Spleen (tissue), 11 donors: ENCODE measurements at regions not wholly inside any gene's neighbourhood (a gene's known extent, or its start where the extent isn't known, plus 50 kb on each side); places are given as distances from the start of the nearest gene placed in this dataset.

Experiments used
- DNase-seq: peaks from one replicate; pipeline ENCODE4 v3.0.0-alpha.2; 2020
- H3K27ac ChIP-seq, 8 donors: fragments of 200-600 bp; sonication (generic) in 7 of 8; 1 replicate in 4 of 8; 2 replicates in 4 of 8; pipeline versions ENCODE4 v1.5.0 to v1.8.0; 2016 to 2021; ENCODE audit warnings: inconsistent platforms in 4 of 8, mild to moderate bottlenecking in 4 of 8, moderate library complexity in 1 of 8
- H3K27me3 ChIP-seq, 7 donors: fragments of 200-600 bp; sonication (generic) in 6 of 7; replicated peaks in 1 of 7; 1 replicate in 4 of 7; 2 replicates in 3 of 7; pipeline versions ENCODE4 v1.5.0 to v1.8.0; 2016 to 2021; ENCODE audit warnings: inconsistent platforms in 3 of 7, mild to moderate bottlenecking in 1 of 7
- H3K36me3 ChIP-seq, 6 donors: fragments of 200-600 bp; sonication (generic) in 5 of 6; 1 replicate in 4 of 6; 2 replicates in 2 of 6; pipeline versions ENCODE4 v1.5.0 to v1.8.0; 2016 to 2021; ENCODE audit warnings: inconsistent platforms in 2 of 6
- H3K4me1 ChIP-seq, 6 donors: fragments of 200-600 bp; sonication (generic) in 5 of 6; 1 replicate in 3 of 6; 2 replicates in 3 of 6; pipeline versions ENCODE4 v1.5.0 to v1.8.0; 2016 to 2021; ENCODE audit warnings: inconsistent platforms in 3 of 6
- H3K4me3 ChIP-seq, 8 donors: fragments of 200-600 bp; sonication (generic) in 7 of 8; 1 replicate in 4 of 8; 2 replicates in 4 of 8; pipeline versions ENCODE4 v1.5.0 to v1.8.0; 2016 to 2021; ENCODE audit warnings: inconsistent platforms in 4 of 8, mild to moderate bottlenecking in 4 of 8, moderate library complexity in 2 of 8
- H3K9me3 ChIP-seq, 8 donors: fragments of 200-600 bp; sonication (generic) in 7 of 8; 1 replicate in 4 of 8; 2 replicates in 4 of 8; pipeline versions ENCODE4 v1.5.0 to v1.8.0; 2016 to 2021; ENCODE audit warnings: inconsistent platforms in 4 of 8
- CTCF ChIP-seq, 11 experiments: fragments of 200-600 bp in 7 of 11; fragments of 450-650 bp in 4 of 11; sonication (generic) in 4 of 11; IDR thresholded peaks in 8 of 11; conservative IDR thresholded peaks in 3 of 11; 1 replicate in 7 of 11; 2 replicates in 4 of 11; pipeline versions ENCODE4 v1.4.0 to v1.8.0; 2016 to 2021; ENCODE audit warnings: antibody characterized with exemption in 11 of 11, inconsistent platforms in 4 of 11, mild to moderate bottlenecking in 1 of 11
- POLR2A ChIP-seq, 3 donors: fragments of 450-650 bp; IDR thresholded peaks; one replicate each; pipeline ENCODE4 v1.5.1; 2017; ENCODE audit warnings: antibody characterized with exemption in 3 of 3, mild to moderate bottlenecking in 1 of 3
- POLR2AphosphoS5 ChIP-seq, 3 donors: sonication (generic); formaldehyde crosslinking; IDR thresholded peaks; one replicate each; pipeline ENCODE4 v1.5.1; 2017; ENCODE audit warnings: antibody characterized with exemption in 3 of 3
- WGBS, 5 donors: extraction: QIAGEN DNeasy Blood & Tissue Kit in 3 of 5; methylation state at CpG; one replicate each; pipeline versions ENCODE4 v1.1.5 to v1.1.7; 2013 to 2018; 5-methylcytosine and 5-hydroxymethylcytosine counted together
- intact Hi-C: fragments of 100-400 bp; cut with DNase I; formaldehyde crosslinking; loops from one replicate; pipeline ENCODE4 v1.15.0; 2023; ENCODE audit warnings: low total_unique reads
- donor health status: healthy with polysubstance abuse.
- donor health status: DM: no; HTN: no; CAD: no; lungs with moderate emphysema.
- donor health status: DM: no; HTN: no; CAD: no.
- donor health status: Bipolar disorder and iron deficiency.
- donor health status: healthy.
- donor health status: DM: no; HTN: no; CAD: no.
- donor health status: DM: yes; HTN: yes; CAD: no.

GRCh38 chr7:118777308-118777707 lies 552.8 kb downstream of the ANKRD7 start:
- TF ChIP-seq POLR2A (IDR thresholded peaks at IDR 0.05) (no peak), POLR2AphosphoS5 (IDR thresholded peaks at IDR 0.05) (no peak), CTCF (IDR thresholded peaks at IDR 0.05 in 8 of 11, conservative IDR thresholded peaks at IDR 0.05 in 3 of 11) (no peak)
- intact Hi-C loops = no loop called here
- no peak for DNase-seq
- Histone ChIP-seq H3K36me3 (no peaks in the 10 kb centered on the region), H3K27ac (no peak overlapping the region), H3K27me3 (no peaks in the 10 kb centered on the region), H3K4me3 (no peak overlapping the region), H3K9me3 (no peaks in the 10 kb centered on the region), H3K4me1 (no peaks in the 10 kb centered on the region)
- WGBS, 5 donors = 58 to 86% (median 71%) methylated on average over 1 of the region's 1 CpG

- intact Hi-C loops = no loop called here
- Histone ChIP-seq H3K9me3 (peaks cover 0 to 8% (median 0%) of the 10 kb centered on the region in 8 donors), H3K27ac (peak overlapping the region in 1 of 8 donors; percentile 21), H3K4me1 (no peaks in the 10 kb centered on the region), H3K27me3 (no peaks in the 10 kb centered on the region), H3K36me3 (no peaks in the 10 kb centered on the region), H3K4me3 (no peak overlapping the region)
- DNase-seq = no peak
- WGBS, 5 donors = 82 to 94% (median 84%) methylated on average over 4 of the region's 4 CpGs
- no peak for TF ChIP-seq POLR2AphosphoS5 (IDR thresholded peaks at IDR 0.05)
- TF ChIP-seq POLR2A (IDR thresholded peaks at IDR 0.05) = no peak
- no peak for TF ChIP-seq CTCF (IDR thresholded peaks at IDR 0.05 in 8 of 11, conservative IDR thresholded peaks at IDR 0.05 in 3 of 11)
Measured at GRCh38 chr7:118792682-118793081, 568.2 kb downstream of the ANKRD7 start.

- H3K36me3 ChIP-seq = no peaks in the 10 kb centered on the region
- WGBS, 5 donors = 15 to 32% (median 22%) methylated on average over 1 of the region's 1 CpG
- no peaks in the 10 kb centered on the region for H3K4me1 ChIP-seq
- TF ChIP-seq POLR2A (IDR thresholded peaks at IDR 0.05) = no peak
- TF ChIP-seq CTCF (IDR thresholded peaks at IDR 0.05 in 8 of 11, conservative IDR thresholded peaks at IDR 0.05 in 3 of 11) = no peak
- TF ChIP-seq POLR2AphosphoS5 (IDR thresholded peaks at IDR 0.05) = no peak
- DNase-seq = no peak
- intact Hi-C loops = no loop called here
- peak overlapping the region in 1 of 8 donors; percentile 52 for H3K27ac ChIP-seq
- no peaks in the 10 kb centered on the region for H3K27me3 ChIP-seq
- H3K9me3 ChIP-seq = peaks cover 0 to 8% (median 0%) of the 10 kb centered on the region in 8 donors
- H3K4me3 ChIP-seq = no peak overlapping the region
Measured at GRCh38 chr7:118793582-118793981, 569.1 kb downstream of the ANKRD7 start.

GRCh38 chr7:118794419-118794818 lies 569.9 kb downstream of the ANKRD7 start:
- intact Hi-C loops = no loop called here
- Histone ChIP-seq H3K4me3 (no peak overlapping the region), H3K4me1 (no peaks in the 10 kb centered on the region), H3K9me3 (peaks cover 0 to 8% (median 0%) of the 10 kb centered on the region in 8 donors), H3K27ac (peak overlapping the region in 1 of 8 donors; percentile 52), H3K27me3 (no peaks in the 10 kb centered on the region), H3K36me3 (no peaks in the 10 kb centered on the region)
- no peak for DNase-seq
- TF ChIP-seq POLR2A (IDR thresholded peaks at IDR 0.05) = no peak
- no peak for TF ChIP-seq CTCF (IDR thresholded peaks at IDR 0.05 in 8 of 11, conservative IDR thresholded peaks at IDR 0.05 in 3 of 11)
- TF ChIP-seq POLR2AphosphoS5 (IDR thresholded peaks at IDR 0.05) = no peak
- WGBS, 5 donors = 28 to 45% (median 31%) methylated on average over 1 of the region's 1 CpG
